Skin epidermis (tissue), 12 donors: ENCODE measurements at regions not wholly inside any gene's neighbourhood (a gene's known extent, or its start where the extent isn't known, plus 50 kb on each side); places are given as distances from the start of the nearest gene placed in this dataset.
"Not testable (repeated sequence)": the region's sequence is repeated elsewhere in the genome, so short reads cannot be mapped to it uniquely, and the experiment has no call there.

ENCODE experiments used
- H3K27ac ChIP-seq, 21 experiments: fragments of 200-600 bp; sonication (generic) in 11 of 21; one replicate each; pipeline ENCODE4 v1.5.0; 2020; ENCODE audit warnings: mild to moderate bottlenecking in 3 of 21, inconsistent platforms in 2 of 21, moderate library complexity in 2 of 21
- H3K4me3 ChIP-seq, 7 experiments: fragments of 200-600 bp; sonication (generic) in 2 of 7; one replicate each; pipeline ENCODE4 v1.5.0; 2020; ENCODE audit warnings: inconsistent platforms in 2 of 7, mild to moderate bottlenecking in 2 of 7, moderate library complexity in 1 of 7

DNA sequence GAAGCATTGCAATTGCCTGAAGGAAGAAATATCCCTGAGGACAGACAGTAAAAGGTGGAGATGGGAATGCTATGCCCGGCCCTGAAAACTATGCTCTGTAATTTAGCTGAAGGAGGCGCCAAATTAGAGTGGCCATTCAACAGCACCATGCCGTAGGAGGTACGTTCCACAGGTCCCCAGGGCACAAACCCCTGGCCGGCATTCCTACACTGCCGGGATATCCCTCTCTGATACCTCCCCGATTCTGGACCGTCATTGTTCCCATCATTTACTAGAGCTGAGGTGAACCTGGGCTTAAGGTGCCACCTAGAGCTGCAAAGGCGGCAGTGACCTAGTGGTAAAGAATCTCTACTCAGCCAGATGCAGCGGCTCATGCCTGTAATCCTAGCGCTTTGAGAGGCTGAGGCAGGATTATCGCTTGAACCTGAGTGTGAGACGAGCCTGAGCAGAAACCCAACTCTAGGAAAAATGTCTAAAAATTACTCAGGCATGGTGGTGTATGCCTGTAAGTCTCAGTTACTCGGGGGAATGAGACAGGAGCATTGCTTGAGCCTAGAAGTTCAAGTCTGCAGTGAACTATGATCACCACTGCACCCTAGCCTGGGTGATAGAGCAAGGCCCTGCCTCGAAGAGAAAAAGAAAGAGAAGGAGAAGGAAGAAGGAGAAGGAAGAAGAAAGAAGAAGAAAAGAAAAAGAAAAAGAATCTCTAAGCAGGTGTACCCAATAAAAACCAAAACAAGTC lies 53.0 kb upstream of the TNKS2 start:
- H3K27ac ChIP-seq: no peak overlapping the region
- no peak overlapping the region for H3K4me3 ChIP-seq

DNA sequence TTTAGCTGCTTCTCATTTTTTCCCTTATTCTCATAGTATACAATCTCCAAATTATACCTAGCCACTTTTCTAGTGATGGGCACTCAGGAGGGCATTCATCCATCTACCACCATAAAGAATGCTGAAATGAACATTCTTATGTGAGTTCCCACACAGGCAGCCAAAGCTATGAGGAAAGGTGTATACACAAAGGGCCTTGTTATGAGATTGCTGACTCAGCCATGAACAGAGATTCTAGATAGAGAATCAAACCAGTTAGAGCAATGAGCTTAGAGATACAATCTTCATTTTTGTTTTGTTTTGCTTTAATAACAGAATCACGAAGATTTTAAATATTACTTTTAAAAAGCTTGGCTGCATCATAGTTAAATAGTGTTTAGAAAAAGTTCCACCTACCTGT lies 54.8 kb upstream of the TNKS2 start:
- Histone ChIP-seq H3K4me3 (no peak overlapping the region), H3K27ac (no peak overlapping the region)

DNA sequence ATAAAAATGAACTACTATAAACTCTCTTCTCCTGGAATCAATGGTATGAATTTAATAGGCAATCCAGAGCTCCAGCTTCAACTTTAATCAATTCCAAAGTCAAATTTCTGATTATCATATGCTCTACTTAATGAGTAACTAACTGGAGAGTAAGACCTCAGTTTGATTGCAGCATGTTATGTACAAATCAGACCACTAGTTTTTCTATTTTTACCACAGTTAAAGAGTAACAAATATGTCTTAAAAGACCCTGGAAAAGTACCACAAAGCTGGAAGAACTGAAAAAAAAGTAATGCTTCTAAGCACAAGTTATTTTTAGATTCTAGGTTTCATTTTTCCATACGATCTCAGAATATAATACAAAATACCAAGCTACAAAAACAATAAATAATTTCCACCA lies 56.0 kb upstream of the TNKS2 start:
- no peak overlapping the region for H3K4me3 ChIP-seq
- H3K27ac ChIP-seq: no peak overlapping the region

DNA sequence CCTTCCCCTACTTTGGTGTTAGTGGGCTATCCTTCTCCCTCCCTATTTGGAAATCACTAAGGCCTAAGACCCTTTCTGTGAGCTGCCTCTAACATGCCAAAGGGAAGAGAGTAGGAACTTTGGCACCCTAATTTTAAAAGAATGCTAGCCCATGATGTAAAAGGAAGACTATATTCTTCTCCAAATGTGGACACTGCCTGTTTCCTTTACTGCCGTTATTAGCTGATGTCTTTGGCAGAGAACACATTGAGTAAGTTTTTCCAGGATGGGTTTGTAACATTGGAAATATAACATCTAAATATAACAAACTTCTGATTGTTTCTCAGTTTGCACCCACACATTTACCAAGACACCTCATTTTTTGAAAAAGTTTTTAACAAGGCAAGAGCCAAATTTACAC lies 56.9 kb upstream of the TNKS2 start:
- Histone ChIP-seq H3K27ac (no peak overlapping the region), H3K4me3 (no peak overlapping the region)

DNA sequence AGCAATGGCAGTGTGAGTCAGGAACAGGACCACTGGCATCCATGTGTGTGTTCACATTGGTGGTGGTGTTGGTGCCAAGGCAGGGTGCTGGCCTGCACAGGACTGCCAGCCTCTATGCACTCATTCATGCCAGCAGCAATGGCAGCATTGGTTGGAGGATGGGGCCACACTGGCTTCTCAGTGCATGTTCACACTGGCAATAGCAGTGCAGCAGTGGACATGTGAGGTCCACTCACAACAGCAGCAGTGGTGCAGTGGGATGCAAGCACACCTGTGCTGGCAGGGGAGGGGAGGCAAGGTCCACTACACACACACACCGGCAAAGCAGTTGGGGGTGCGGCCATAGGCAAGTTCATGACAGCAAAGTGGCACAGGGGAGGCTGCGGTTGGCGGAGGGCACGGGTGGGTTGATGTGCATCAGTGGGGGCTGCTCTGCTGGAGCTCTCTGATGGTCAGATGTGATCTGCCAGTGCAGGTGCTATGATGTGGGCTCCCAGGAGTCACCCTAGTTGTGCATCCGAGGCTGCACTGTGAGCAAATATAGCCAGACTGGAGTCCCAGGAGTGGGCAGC lies 57.8 kb upstream of the TNKS2 start:
- no peak overlapping the region for H3K27ac ChIP-seq
- no peak overlapping the region for H3K4me3 ChIP-seq

DNA sequence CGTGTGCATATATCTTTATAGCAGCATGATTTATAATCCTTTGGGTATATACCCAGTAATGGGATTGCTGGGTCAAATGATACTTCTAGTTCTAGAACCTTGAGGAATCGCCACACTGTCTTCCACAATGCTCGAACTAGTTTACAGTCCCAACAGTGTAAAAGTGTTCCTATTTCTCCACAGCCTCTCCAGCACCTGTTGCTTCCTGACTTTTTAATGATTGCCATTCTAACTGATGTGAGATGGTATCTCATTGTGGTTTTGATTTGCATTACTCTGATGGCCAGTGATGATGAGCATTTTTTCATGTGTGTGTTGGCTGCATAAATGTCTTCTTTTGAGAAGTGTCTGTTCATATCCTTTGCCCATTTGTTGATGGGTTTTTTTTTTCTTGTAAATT lies 66.0 kb upstream of the TNKS2 start:
- not testable (repeated sequence) for H3K27ac ChIP-seq, H3K4me3 ChIP-seq

DNA sequence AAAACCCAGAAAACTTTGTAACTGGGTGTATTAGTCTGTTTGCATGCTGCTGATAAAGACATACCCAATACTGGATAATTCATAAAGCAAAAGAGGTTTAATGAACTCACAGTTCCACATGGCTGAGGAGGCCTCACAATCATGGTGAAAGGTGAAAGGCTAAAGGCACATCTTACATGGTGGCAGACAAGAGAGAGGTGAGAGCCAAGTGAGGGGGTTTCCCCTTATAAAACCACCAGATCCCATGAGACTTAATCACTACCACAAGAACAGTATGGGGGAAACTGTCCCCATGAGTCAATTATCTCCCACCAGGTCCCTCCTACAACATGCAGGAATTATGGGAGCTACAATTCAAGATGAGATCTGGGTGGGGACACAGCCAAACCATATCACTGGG lies 68.9 kb upstream of the TNKS2 start:
- not testable (repeated sequence) for H3K4me3 ChIP-seq, H3K27ac ChIP-seq

DNA sequence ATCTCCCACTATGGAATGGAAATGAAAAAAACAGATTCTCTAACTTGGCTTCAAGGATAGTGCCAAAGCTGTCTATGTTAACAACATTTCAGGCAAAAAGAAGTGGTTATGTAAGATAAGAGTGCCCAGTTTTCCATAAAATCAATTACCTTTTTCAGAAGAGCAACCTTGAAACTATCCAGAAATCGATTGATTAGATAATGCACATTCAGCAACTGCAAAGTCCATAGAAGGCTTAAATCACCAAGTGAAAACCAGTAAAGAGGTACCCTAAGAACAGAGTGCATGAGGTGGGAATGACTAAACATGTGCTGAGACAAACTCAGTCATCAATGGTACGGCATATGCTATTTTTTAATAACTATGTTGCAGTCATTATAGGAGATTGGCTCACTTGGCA lies 71.9 kb upstream of the TNKS2 start:
- Histone ChIP-seq H3K4me3 (no peak overlapping the region), H3K27ac (no peak overlapping the region)

DNA sequence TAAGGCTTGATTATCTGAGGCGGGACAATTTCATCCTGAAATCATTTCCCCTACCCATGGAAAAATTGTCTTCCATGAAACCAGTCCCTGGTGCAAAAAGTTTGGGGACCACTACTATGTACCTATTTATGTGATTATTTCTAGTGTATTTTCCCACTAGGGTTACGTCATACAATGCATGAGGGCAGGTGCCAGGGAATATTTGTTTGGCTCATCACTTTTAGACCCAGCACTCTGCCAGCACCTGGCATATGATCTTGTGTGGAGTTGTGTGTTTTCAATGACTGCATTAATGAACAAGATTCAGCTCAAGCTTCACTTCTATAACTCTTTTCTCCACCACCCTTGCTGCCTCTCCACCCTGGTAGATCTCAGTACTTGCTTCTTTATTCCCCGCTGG lies 73.3 kb upstream of the TNKS2 start:
- H3K4me3 ChIP-seq: no peak overlapping the region
- H3K27ac ChIP-seq: no peak overlapping the region

DNA sequence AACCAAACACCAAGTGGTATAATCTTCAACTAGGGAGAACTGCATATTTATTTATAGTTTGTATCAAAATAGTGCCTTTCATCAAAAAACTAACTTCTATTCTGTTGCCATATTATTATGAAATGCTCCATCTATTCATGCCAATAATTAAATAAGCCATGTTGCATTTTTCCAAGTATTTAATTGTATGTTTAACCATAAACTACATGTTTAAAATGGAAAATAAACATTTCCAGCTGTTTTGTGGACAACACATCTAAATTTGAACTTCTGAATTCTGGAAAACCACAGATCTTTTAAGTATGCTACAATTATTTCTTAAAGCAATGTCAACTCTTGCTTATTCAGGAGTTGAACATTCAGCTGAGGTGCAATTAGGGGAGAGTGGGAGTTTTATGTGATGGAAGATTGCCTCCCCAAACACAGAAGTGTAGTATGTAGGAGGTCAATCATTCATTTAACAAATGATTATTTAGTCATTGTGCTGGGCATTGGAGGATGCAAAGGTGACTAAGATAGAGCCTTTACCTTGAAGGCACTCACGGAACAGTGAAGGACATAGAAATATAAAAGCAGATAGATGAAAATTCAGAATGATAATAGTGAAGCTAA lies 80.7 kb upstream of the PPP1R3C start:
- Histone ChIP-seq H3K4me3 (no peak overlapping the region), H3K27ac (no peak overlapping the region)

DNA sequence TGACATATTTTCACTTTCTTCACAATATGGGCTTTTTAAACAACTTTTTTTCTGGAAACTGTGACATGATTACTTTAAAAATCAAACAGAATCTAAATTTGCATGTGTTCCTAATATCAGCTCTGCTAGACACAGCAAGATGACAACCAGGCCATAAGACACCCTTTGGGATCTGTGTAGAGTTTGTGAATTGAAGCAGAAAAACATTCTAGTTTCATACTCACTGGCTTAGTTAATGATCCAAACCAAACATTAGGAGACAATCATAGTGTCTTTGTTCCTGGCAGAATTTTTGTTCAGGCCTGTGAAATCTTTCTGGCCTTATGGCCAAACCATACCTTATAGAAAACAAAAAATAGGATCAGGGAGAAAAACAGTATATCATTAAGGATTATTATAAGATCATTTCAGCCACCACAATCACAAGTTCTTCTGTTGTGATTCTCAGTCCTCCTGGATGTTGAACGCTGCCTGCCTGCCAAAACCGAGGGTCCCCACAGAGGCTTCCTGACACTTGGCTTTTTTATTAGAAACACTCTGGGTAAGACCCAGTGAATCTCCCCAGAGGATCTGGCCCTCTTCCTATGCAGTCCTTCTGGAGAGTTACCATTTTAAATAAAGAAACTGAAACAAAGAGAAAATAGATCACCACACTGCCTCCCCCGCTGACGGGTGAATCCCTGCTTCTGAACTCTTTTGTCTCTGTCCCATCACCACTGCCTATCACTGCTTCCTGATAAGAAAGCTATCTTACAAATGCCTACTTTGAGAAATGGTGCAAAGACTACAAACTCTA lies 79.2 kb upstream of the PPP1R3C start:
- peak overlapping the region in 5 of 21 experiments; percentile 11 to 54 (median 28) for H3K27ac ChIP-seq
- no peak overlapping the region for H3K4me3 ChIP-seq

DNA sequence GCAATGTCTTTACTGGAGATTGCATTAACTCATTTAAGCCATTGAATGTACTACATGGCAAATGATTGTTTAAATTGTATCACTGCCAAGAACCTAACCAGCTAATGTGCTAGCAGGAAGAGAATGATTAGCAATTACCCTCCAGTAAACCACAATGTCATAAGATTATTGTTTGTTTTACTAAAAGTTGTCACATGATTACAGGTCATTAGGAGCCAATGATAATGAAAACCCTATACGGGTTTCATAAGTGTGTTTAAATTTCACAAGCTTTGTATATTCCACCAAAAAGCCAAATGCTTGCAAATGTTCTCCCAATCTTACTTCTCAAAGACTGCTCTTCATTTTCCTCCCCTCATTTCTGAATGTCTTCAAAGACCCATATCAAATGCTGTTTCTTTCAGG lies 76.5 kb upstream of the PPP1R3C start:
- H3K27ac ChIP-seq: no peak overlapping the region

DNA sequence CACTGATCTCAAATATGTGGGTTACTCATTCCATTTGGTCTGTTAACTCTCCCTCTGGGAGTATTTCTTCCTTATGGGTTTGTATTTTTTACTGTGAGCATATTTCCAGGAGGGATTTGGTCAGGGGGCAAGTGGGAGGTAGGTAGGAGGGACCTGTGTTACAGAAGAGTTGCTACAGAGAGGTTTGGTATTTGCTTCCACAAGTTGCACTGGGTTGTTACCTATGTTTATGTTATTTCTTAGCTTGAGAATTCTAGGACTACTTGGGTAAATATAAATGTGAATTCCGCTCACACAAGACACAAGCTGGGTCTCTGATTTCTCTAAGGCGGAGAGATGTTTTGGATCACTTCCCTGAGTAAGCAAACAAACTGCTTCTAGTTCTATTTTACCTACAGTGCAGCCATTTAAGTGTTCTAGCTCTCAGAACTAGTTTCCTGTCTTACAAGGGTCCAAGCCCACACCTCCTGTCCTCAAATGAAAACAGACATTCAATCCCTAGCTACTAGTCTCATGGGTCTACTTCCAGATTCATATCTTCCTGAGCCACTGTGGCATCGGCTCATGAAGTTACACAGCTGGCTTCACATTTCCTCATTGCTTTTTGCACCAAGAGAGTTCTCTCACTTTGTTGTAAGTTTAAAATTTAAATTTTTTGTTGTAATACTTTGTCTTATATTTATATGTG lies 75.4 kb upstream of the PPP1R3C start:
- Histone ChIP-seq H3K4me3 (no peak overlapping the region), H3K27ac (no peak overlapping the region)

More for the DNA sequence above, 76.5 kb upstream of the PPP1R3C start:
- H3K4me3 ChIP-seq: no peak overlapping the region

DNA sequence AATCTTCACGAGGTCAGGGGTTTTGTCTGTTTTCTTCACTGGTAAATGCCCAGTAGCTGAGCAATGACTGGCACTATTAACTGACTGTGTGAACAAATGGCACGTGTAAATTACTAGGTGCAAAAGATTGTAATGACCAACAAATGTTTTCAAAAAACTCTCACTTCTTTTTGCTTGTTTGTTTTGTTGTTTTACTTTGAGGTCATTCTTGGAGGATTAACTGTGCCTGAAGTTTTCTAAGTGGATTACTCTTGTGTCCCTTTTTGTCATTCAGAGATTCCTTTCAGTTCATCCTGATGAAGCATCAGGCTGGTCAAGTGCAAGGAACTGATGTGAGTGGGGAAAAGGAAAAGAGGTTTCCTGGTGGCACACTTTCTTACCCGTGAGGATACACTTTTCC lies 74.4 kb upstream of the PPP1R3C start:
- Histone ChIP-seq H3K27ac (no peak overlapping the region), H3K4me3 (no peak overlapping the region)

DNA sequence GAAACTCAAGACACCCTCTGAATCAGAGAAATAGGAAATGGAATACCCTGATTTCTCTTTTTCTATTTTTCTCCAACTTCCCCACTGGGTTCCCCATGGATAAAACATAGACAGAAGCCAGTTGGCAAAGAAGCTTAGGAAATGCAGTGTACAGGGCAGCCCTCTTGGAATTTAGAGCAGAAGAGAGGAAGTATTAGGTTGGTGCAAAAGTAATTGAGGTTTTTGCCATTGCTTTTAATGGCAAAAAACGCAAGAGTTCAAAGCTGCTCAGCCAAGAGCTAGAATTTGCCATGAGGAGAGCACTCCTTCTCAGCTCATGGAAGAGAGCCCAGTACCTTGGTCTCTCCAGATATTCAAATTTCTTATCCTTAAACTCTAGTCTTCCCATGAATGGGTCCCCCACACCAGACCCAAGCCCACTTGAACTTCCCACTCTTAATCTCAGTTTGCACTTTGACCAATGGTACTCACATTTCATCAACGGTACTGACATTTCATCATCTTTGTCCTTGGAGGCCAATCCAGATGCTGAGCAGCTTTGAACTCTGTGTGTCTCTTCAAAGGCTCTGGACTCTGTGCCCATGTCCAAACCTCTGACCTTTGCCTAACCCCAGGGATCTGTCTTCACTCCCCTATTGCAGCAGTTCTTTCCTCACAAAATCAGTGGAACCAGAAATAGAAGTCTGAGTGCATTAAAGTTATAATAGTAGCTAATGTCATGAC lies 73.2 kb upstream of the PPP1R3C start:
- H3K4me3 ChIP-seq: no peak overlapping the region

DNA sequence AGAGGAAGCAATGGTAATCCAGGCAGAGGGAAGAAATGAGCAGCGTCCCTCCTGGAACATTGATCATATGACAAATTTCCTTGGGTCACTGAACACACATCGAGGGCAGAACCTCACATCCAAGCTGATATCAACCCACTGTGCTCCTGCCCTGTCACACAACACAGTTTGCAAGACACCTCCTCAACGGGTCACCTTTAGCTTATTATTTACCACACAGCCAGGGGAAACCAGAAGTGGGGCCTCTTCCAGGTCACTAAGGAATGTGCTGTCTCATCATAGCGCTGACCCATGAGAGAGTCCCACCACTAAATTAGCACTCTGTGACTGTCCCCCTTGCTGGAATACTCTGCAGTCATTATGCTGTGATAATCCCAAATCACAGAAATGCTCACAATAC lies 69.7 kb upstream of the PPP1R3C start:
- Histone ChIP-seq H3K4me3 (no peak overlapping the region), H3K27ac (no peak overlapping the region)

More for the DNA sequence above, 73.2 kb upstream of the PPP1R3C start:
- H3K27ac ChIP-seq: no peak overlapping the region

DNA sequence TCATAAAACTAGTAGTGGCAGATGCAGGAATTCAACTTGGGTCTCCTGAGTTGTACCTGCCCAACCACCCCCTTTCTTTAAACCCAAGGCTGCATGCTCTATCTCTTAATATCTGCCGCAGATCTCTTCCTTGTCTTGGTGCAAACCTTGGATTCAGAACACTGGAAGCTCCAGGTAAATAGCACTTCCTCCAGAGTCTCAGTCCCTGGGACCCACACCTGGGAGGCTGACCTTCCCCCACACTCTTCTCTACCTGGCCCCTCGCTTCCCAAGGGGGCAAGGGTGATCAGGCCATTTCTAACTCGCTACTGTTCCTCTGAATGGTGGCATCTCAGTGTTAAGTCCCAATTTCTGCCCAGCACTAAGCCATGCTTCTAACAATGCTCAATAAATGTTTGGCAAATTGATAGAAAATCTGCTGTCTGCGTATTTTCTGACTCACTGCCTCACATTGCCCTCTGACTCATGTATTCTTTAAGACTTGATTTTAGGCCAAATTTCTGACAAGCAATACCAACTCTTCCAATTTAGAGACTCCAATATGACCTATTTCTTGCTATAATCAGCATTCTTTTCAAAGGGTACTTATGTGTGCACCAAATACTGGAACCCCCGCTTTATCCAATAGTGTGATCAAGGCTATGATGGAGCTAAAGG lies 68.0 kb upstream of the PPP1R3C start:
- Histone ChIP-seq H3K27ac (no peak overlapping the region), H3K4me3 (no peak overlapping the region)

DNA sequence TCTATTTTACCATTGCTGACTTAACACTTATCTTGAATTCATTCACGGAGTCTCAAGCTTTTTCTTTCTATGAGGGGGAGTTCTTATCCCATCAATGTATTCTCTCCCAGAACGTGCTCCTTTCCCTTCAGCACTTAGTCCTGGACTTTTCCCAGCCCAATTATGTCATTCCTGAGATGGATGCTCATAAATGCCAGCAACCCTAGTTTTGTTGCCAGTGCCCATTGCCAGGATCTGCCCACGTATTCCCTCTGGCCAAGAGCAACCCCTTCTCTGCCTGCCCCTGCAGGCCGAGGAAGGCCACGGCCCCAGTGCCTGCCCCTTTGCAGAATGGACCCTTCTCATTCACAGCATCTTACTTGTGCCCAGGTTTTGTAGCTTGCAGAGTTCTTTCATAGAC lies 67.4 kb upstream of the PPP1R3C start:
- Histone ChIP-seq H3K4me3 (no peak overlapping the region), H3K27ac (no peak overlapping the region)

DNA sequence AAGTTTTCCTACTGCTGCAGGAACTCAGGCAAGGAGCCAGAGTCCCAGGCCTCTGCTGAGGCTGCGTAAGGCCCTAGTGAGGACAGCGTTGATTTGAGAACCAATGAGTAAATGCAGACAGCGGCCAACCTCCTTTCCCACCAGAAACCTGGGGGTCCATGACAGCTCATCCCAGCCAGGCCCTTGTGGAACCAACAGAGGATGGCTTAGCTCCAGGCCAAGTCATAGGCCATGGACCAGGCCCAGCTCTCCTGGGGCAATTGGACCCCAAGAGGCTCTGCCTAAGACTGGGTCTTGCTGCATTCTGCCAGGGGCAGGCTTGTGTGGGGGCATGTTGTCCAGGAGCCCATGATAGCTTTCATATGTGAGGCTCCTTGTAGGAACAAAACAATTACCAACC lies 65.4 kb upstream of the PPP1R3C start:
- no peak overlapping the region for H3K4me3 ChIP-seq

More for the DNA sequence above, 65.4 kb upstream of the PPP1R3C start:
- no peak overlapping the region for H3K27ac ChIP-seq
